ENCODE measurements at regions not wholly inside any gene's neighbourhood (a gene's known extent, or its start where the extent isn't known, plus 50 kb on each side); places are given as distances from the start of the nearest gene placed in this dataset.

GRCh38 chr7:91357379-91357778, 93.1 kb downstream of the FZD1 start:
- TF ChIP-seq RORB (CRISPR knock-in tag; IDR thresholded peaks at IDR 0.05), result no peak
- Mint-ChIP-seq H3K9me3 (no peaks in the 10 kb centered on the region), H3K4me3 (no peak overlapping the region), H3K27ac (no peak overlapping the region), H3K36me3 (no peaks in the 10 kb centered on the region), H3K4me1 (peaks cover 21% of the 10 kb centered on the region), H3K27me3 (ENCODE audit: low read depth) (peaks cover 100% of the 10 kb centered on the region)
- no peak for DNase-seq (ENCODE audit: low spot score)
- ChIA-PET POLR2A (no interaction called here), CTCF (no interaction called here)
- no peak for ATAC-seq

- TF ChIP-seq PRDM15 (CRISPR knock-in tag; IDR thresholded peaks at IDR 0.05) (no peak), ZNF671 (CRISPR knock-in tag; IDR thresholded peaks at IDR 0.05) (no peak), PREB (CRISPR knock-in tag; IDR thresholded peaks at IDR 0.05; ENCODE audit: borderline replicate concordance) (no peak), ATF6 (CRISPR knock-in tag; IDR thresholded peaks at IDR 0.05) (no peak), CDX4 (CRISPR knock-in tag; IDR thresholded peaks at IDR 0.05; ENCODE audit: borderline replicate concordance) (no peak), HMGXB4 (CRISPR knock-in tag; IDR thresholded peaks at IDR 0.05) (no peak), IRF1 (CRISPR knock-in tag; IDR thresholded peaks at IDR 0.05) (no peak), KAT7 (CRISPR knock-in tag; IDR thresholded peaks at IDR 0.05; ENCODE audit: borderline replicate concordance) (no peak), ATF2 (CRISPR knock-in tag; IDR thresholded peaks at IDR 0.05; ENCODE audit: borderline replicate concordance, low read depth) (no peak), CBFB (CRISPR knock-in tag; IDR thresholded peaks at IDR 0.05; ENCODE audit: low read depth) (no peak), ZNF396 (CRISPR knock-in tag; IDR thresholded peaks at IDR 0.05; ENCODE audit: borderline replicate concordance) (no peak), SP1 (CRISPR knock-in tag; conservative IDR thresholded peaks at IDR 0.05) (no peak), E2F5 (CRISPR knock-in tag; IDR thresholded peaks at IDR 0.05) (no peak), ETV6 (CRISPR knock-in tag; IDR thresholded peaks at IDR 0.05) (no peak), E2F4 (CRISPR knock-in tag; IDR thresholded peaks at IDR 0.05; ENCODE audit: borderline replicate concordance, low read depth) (no peak)
- H3K9me3 Mint-ChIP-seq, result no peaks in the 10 kb centered on the region
- ChIA-PET POLR2A (no interaction called here), CTCF (no interaction called here)
- no peak for ATAC-seq
- H3K4me3 Mint-ChIP-seq, result no peak overlapping the region
- no peak overlapping the region for H3K27ac Mint-ChIP-seq
- peaks cover 98% of the 10 kb centered on the region for H3K27me3 Mint-ChIP-seq (ENCODE audit: low read depth)
- no peak for DNase-seq (ENCODE audit: low spot score)
- H3K36me3 Mint-ChIP-seq, result no peaks in the 10 kb centered on the region
- peaks cover 21% of the 10 kb centered on the region for H3K4me1 Mint-ChIP-seq
These were observed 93.7 kb downstream of the FZD1 start for GRCh38 chr7:91357901-91358300.
